Vagina (tissue), 2 donors: ENCODE measurements at regions not wholly inside any gene's neighbourhood (a gene's known extent, or its start where the extent isn't known, plus 50 kb on each side); places are given as distances from the start of the nearest gene placed in this dataset.

ENCODE experiments used
- DNase-seq, 2 donors: peaks; one replicate each; pipeline ENCODE4 v3.0.0-alpha.2; 2017; ENCODE audit errors: extremely low spot score in 2 of 2
- H3K27ac ChIP-seq: fragments of 200-600 bp; sonication (generic); one replicate; pipeline ENCODE4 v1.5.1; 2019
- H3K27me3 ChIP-seq: fragments of 200-600 bp; sonication (generic); one replicate; pipeline ENCODE4 v1.5.1; 2019
- H3K36me3 ChIP-seq, 2 donors: fragments of 200-600 bp; sonication (generic); one replicate each; pipeline ENCODE4 v1.5.1; 2017 to 2019
- H3K4me1 ChIP-seq: fragments of 200-600 bp; sonication (generic); one replicate; pipeline ENCODE4 v1.5.1; 2019
- H3K4me3 ChIP-seq, 2 donors: fragments of 200-600 bp; sonication (generic); 1 replicate in 1 of 2; 2 replicates in 1 of 2; pipeline ENCODE4 v1.5.1; 2016 to 2019
- H3K9me3 ChIP-seq: fragments of 200-600 bp; sonication (generic); one replicate; pipeline ENCODE4 v1.5.1; 2019
- POLR2A ChIP-seq, 2 donors: fragments of 450-650 bp; IDR thresholded peaks; one replicate each; pipeline ENCODE4 v1.6.1; 2017; ENCODE audit warnings: antibody characterized with exemption in 2 of 2, mild to moderate bottlenecking in 2 of 2, moderate library complexity in 2 of 2
- POLR2AphosphoS5 ChIP-seq, 2 donors: sonication (generic); formaldehyde crosslinking; IDR thresholded peaks; one replicate each; pipeline ENCODE4 v1.9.0; 2017; ENCODE audit warnings: antibody characterized with exemption in 2 of 2, mild to moderate bottlenecking in 2 of 2, low read depth in 1 of 2; ENCODE audit not compliant: insufficient read depth in 1 of 2
- intact Hi-C: fragments of 100-400 bp; cut with DNase I; formaldehyde crosslinking; loops from one replicate; pipeline ENCODE4 v1.15.1; 2023
- TF ChIP-seq, protein P1 (sequence below), 3 experiments: fragments of 450-650 bp in 2 of 3; fragments of 200-600 bp in 1 of 3; sonication (generic) in 1 of 3; IDR thresholded peaks; one replicate each; pipeline ENCODE4 v1.5.1; 2017 to 2019; ENCODE audit warnings: antibody characterized with exemption in 3 of 3, mild to moderate bottlenecking in 2 of 3, moderate library complexity in 2 of 3

DNA sequence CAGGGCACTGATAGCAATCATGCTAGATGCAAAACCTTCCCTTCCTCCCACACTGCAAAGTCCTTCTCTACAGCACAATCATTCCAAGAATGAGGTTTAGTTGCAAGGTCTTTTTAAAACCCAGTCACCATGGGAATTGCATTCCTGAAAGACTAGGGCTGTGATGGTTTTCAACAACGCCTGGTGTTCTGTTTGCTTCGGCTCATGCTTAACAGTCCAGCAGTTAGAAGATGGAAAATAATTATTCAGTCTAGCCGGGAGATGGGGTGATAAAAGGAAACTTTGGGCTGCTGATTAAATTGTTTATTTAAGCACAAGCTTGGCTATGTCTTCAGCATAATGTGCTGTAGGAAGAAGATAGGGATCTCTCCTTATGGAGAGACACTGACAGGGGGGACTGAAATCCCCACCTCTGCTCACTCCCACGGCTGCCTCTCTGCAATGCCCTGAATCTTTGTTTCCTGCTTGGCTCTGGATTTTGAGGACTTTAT lies 211.4 kb downstream of the MID1IP1 start:
- H3K4me1 ChIP-seq: no peaks in the 10 kb centered on the region
- no peaks in the 10 kb centered on the region for H3K36me3 ChIP-seq
- intact Hi-C loops: no loop called here
- TF ChIP-seq POLR2AphosphoS5 (IDR thresholded peaks at IDR 0.05; ENCODE audit: insufficient read depth in 1 of 2, low read depth in 1 of 2): no peak
- no peak for TF ChIP-seq POLR2A (IDR thresholded peaks at IDR 0.05)
- TF ChIP-seq, protein P1, sequence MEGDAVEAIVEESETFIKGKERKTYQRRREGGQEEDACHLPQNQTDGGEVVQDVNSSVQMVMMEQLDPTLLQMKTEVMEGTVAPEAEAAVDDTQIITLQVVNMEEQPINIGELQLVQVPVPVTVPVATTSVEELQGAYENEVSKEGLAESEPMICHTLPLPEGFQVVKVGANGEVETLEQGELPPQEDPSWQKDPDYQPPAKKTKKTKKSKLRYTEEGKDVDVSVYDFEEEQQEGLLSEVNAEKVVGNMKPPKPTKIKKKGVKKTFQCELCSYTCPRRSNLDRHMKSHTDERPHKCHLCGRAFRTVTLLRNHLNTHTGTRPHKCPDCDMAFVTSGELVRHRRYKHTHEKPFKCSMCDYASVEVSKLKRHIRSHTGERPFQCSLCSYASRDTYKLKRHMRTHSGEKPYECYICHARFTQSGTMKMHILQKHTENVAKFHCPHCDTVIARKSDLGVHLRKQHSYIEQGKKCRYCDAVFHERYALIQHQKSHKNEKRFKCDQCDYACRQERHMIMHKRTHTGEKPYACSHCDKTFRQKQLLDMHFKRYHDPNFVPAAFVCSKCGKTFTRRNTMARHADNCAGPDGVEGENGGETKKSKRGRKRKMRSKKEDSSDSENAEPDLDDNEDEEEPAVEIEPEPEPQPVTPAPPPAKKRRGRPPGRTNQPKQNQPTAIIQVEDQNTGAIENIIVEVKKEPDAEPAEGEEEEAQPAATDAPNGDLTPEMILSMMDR (IDR thresholded peaks at IDR 0.05): no peak
- H3K4me3 ChIP-seq: no peak overlapping the region
- no peak overlapping the region for H3K27ac ChIP-seq
- H3K9me3 ChIP-seq: no peaks in the 10 kb centered on the region
- no peaks in the 10 kb centered on the region for H3K27me3 ChIP-seq
- DNase-seq: no peak

GRCh38 chrX:39016556-39016955 lies 215.3 kb downstream of the MID1IP1 start:
- TF ChIP-seq POLR2A (IDR thresholded peaks at IDR 0.05) (no peak), POLR2AphosphoS5 (IDR thresholded peaks at IDR 0.05; ENCODE audit: insufficient read depth in 1 of 2, low read depth in 1 of 2) (no peak)
- TF ChIP-seq, protein P1 (IDR thresholded peaks at IDR 0.05): no peak
- no peaks in the 10 kb centered on the region for H3K27me3 ChIP-seq

GRCh38 chrX:39017077-39017476 lies 215.8 kb downstream of the MID1IP1 start:
- intact Hi-C loops: no loop called here
- no peak overlapping the region for H3K4me3 ChIP-seq
- H3K27ac ChIP-seq: no peak overlapping the region
- H3K27me3 ChIP-seq: no peaks in the 10 kb centered on the region
- no peak for DNase-seq
- no peaks in the 10 kb centered on the region for H3K9me3 ChIP-seq
- H3K4me1 ChIP-seq: no peaks in the 10 kb centered on the region
- no peaks in the 10 kb centered on the region for H3K36me3 ChIP-seq
- TF ChIP-seq, protein P1 (IDR thresholded peaks at IDR 0.05): no peak
- TF ChIP-seq POLR2AphosphoS5 (IDR thresholded peaks at IDR 0.05; ENCODE audit: insufficient read depth in 1 of 2, low read depth in 1 of 2) (no peak), POLR2A (IDR thresholded peaks at IDR 0.05) (no peak)

More at GRCh38 chrX:39016556-39016955, 215.3 kb downstream of the MID1IP1 start:
- no peak overlapping the region for H3K4me3 ChIP-seq
- H3K27ac ChIP-seq: no peak overlapping the region
- intact Hi-C loops: no loop called here
- DNase-seq: no peak
- H3K36me3 ChIP-seq: no peaks in the 10 kb centered on the region
- H3K9me3 ChIP-seq: no peaks in the 10 kb centered on the region
- no peaks in the 10 kb centered on the region for H3K4me1 ChIP-seq

DNA sequence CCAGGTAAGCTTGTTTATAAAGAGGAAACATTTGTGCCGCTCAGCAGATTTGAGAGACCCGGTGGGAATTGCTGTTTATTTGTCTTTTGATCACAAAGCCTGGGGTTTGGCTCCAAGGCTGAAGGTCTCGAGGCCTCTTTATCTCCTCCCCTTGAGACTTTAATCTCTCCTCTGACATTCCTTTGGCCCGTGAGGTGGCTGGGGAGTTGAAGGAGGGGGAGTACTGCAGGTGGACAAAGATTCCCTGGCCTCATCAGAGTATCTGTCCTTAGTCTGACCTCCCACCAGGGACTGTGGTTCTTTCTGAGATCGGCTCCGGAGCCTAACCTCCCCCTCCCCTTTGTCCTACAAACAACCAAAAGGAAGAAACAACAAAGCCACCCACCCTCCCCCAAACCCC lies 216.5 kb downstream of the MID1IP1 start:
- intact Hi-C loops: no loop called here
- Histone ChIP-seq H3K36me3 (no peaks in the 10 kb centered on the region), H3K4me3 (no peak overlapping the region), H3K27me3 (no peaks in the 10 kb centered on the region), H3K27ac (no peak overlapping the region), H3K4me1 (no peaks in the 10 kb centered on the region), H3K9me3 (no peaks in the 10 kb centered on the region)
- no peak for DNase-seq
- TF ChIP-seq, protein P1 (IDR thresholded peaks at IDR 0.05): no peak
- TF ChIP-seq POLR2AphosphoS5 (IDR thresholded peaks at IDR 0.05; ENCODE audit: insufficient read depth in 1 of 2, low read depth in 1 of 2) (no peak), POLR2A (IDR thresholded peaks at IDR 0.05) (no peak)

GRCh38 chrX:39018541-39018940 lies 217.3 kb downstream of the MID1IP1 start:
- intact Hi-C loops: no loop called here
- H3K9me3 ChIP-seq: no peaks in the 10 kb centered on the region
- no peaks in the 10 kb centered on the region for H3K36me3 ChIP-seq
- H3K4me3 ChIP-seq: no peak overlapping the region
- H3K27me3 ChIP-seq: no peaks in the 10 kb centered on the region
- TF ChIP-seq, protein P1 (IDR thresholded peaks at IDR 0.05): no peak
- TF ChIP-seq POLR2AphosphoS5 (IDR thresholded peaks at IDR 0.05; ENCODE audit: insufficient read depth in 1 of 2, low read depth in 1 of 2) (no peak), POLR2A (IDR thresholded peaks at IDR 0.05) (no peak)
- H3K4me1 ChIP-seq: no peaks in the 10 kb centered on the region
- no peak overlapping the region for H3K27ac ChIP-seq
- no peak for DNase-seq
